Smooth muscle cell (in vitro differentiated cells): ENCODE measurements at regions not wholly inside any gene's neighbourhood (a gene's known extent, or its start where the extent isn't known, plus 50 kb on each side); places are given as distances from the start of the nearest gene placed in this dataset.

Experiments used
- DNase-seq: peaks from one replicate; lab custom pipeline; 2025; ENCODE audit not compliant: unreplicated experiment; lab: John Stamatoyannopoulos, UW
- H2AFZ ChIP-seq: fragments of 200-600 bp; sonication (generic); 2 replicates; pipeline ENCODE4 v1.6.0; 2016; ENCODE audit warnings: antibody characterized with exemption, low read depth, mild to moderate bottlenecking
- H3F3A ChIP-seq: fragments of 200-600 bp; sonication (generic); 2 replicates; pipeline ENCODE4 v1.6.0; 2017; ENCODE audit warnings: antibody characterized with exemption, low read depth
- H3K27ac ChIP-seq: fragments of 200-600 bp; sonication (generic); 2 replicates; pipeline ENCODE4 v1.5.1; 2016; ENCODE audit warnings: low read depth, mild to moderate bottlenecking
- H3K27me3 ChIP-seq: fragments of 200-600 bp; sonication (generic); 2 replicates; pipeline ENCODE4 v1.6.1; 2016; ENCODE audit warnings: low read depth, mild to moderate bottlenecking
- H3K36me3 ChIP-seq: fragments of 200-600 bp; sonication (generic); 2 replicates; pipeline ENCODE4 v1.5.1; 2016; ENCODE audit warnings: low read depth
- H3K4me1 ChIP-seq: fragments of 200-600 bp; sonication (generic); 2 replicates; pipeline ENCODE4 v1.5.1; 2016; ENCODE audit warnings: low read depth
- H3K4me2 ChIP-seq: fragments of 200-600 bp; sonication (generic); 2 replicates; pipeline ENCODE4 v1.6.0; 2016; ENCODE audit warnings: mild to moderate bottlenecking
- H3K4me3 ChIP-seq: fragments of 200-600 bp; sonication (generic); 2 replicates; pipeline ENCODE4 v1.5.1; 2016; ENCODE audit warnings: mild to moderate bottlenecking
- H3K79me2 ChIP-seq: fragments of 200-600 bp; sonication (generic); 2 replicates; pipeline ENCODE4 v1.6.0; 2016; ENCODE audit warnings: low read depth, mild to moderate bottlenecking
- H3K9ac ChIP-seq: fragments of 200-600 bp; sonication (generic); 2 replicates; pipeline ENCODE4 v1.6.0; 2016; ENCODE audit warnings: low read depth
- H3K9me3 ChIP-seq: fragments of 200-600 bp; sonication (generic); replicated peaks from 2 replicates; pipeline ENCODE4 v1.5.1; 2016; ENCODE audit warnings: low read depth
- H4K20me1 ChIP-seq: fragments of 200-600 bp; sonication (generic); 2 replicates; pipeline ENCODE4 v1.6.0; 2016; ENCODE audit warnings: low read depth
- CTCF ChIP-seq: fragments of 200-600 bp; sonication (generic); IDR thresholded peaks from 2 replicates; pipeline ENCODE4 v1.5.1; 2017; ENCODE audit warnings: borderline replicate concordance, mild to moderate bottlenecking, antibody characterized with exemption; ENCODE audit not compliant: insufficient read depth, poor library complexity, severe bottlenecking
- WGBS: methylation state at CpG from one replicate; pipeline ENCODE4 v1.1.7; 2016; ENCODE audit warnings: low lambda C conversion rate; 5-methylcytosine and 5-hydroxymethylcytosine counted together

- H3K9me3 ChIP-seq: no peaks in the 10 kb centered on the region
- no peak for DNase-seq
- H3K9ac ChIP-seq: no peak overlapping the region
- no peak for TF ChIP-seq CTCF
- no peak overlapping the region for H3K4me3 ChIP-seq
- peak overlapping the region; percentile 8 for H3K27ac ChIP-seq
- no peaks in the 10 kb centered on the region for H3K4me1 ChIP-seq
- peak overlapping the region; percentile 31 for H3K4me2 ChIP-seq
- no peak overlapping the region for H2AFZ ChIP-seq
- no peaks in the 10 kb centered on the region for H3K79me2 ChIP-seq
- no peaks in the 10 kb centered on the region for H4K20me1 ChIP-seq
- H3K36me3 ChIP-seq: no peaks in the 10 kb centered on the region
- H3K27me3 ChIP-seq: no peaks in the 10 kb centered on the region
- 41% methylated on average over 8 of the region's 8 CpGs for WGBS
- H3F3A ChIP-seq: no peaks in the 10 kb centered on the region
These were observed 95.2 kb upstream of the CAST start for GRCh38 chr5:96566833-96567587.

- Histone ChIP-seq H2AFZ (no peak overlapping the region), H3K27ac (no peak overlapping the region), H3F3A (no peaks in the 10 kb centered on the region), H3K27me3 (no peaks in the 10 kb centered on the region), H3K9ac (no peak overlapping the region), H3K4me3 (no peak overlapping the region), H3K79me2 (no peaks in the 10 kb centered on the region), H3K36me3 (no peaks in the 10 kb centered on the region), H3K4me1 (no peaks in the 10 kb centered on the region), H4K20me1 (no peaks in the 10 kb centered on the region), H3K4me2 (no peak overlapping the region), H3K9me3 (no peaks in the 10 kb centered on the region)
- DNase-seq: no peak
- WGBS: 84% methylated on average over 4 of the region's 4 CpGs
- TF ChIP-seq CTCF: no peak
These were observed 92.8 kb upstream of the CAST start for GRCh38 chr5:96569332-96569731.

- no peaks in the 10 kb centered on the region for H3K36me3 ChIP-seq
- H4K20me1 ChIP-seq: no peaks in the 10 kb centered on the region
- no peaks in the 10 kb centered on the region for H3K27me3 ChIP-seq
- H3K27ac ChIP-seq: no peak overlapping the region
- 72% methylated on average over 4 of the region's 4 CpGs for WGBS
- H3K4me3 ChIP-seq: no peak overlapping the region
- no peak overlapping the region for H3K4me2 ChIP-seq
- no peak for TF ChIP-seq CTCF
- no peaks in the 10 kb centered on the region for H3F3A ChIP-seq
- H3K9me3 ChIP-seq: no peaks in the 10 kb centered on the region
- H2AFZ ChIP-seq: no peak overlapping the region
- DNase-seq: no peak
- H3K9ac ChIP-seq: no peak overlapping the region
- no peaks in the 10 kb centered on the region for H3K4me1 ChIP-seq
- H3K79me2 ChIP-seq: no peaks in the 10 kb centered on the region
These were observed 92.4 kb upstream of the CAST start for GRCh38 chr5:96569770-96570169.
